NCI-H82 treated with DMSO at 0.1 percent for 48 hours (cell line): ENCODE measurements at regions not wholly inside any gene's neighbourhood (a gene's known extent, or its start where the extent isn't known, plus 50 kb on each side); places are given as distances from the start of the nearest gene placed in this dataset.
"Not testable (repeated sequence)": the region's sequence is repeated elsewhere in the genome, so short reads cannot be mapped to it uniquely, and the experiment has no call there.

Source experiments
- DNase-seq: peaks from one replicate; lab custom pipeline; 2025; ENCODE audit not compliant: unreplicated experiment; lab: John Stamatoyannopoulos, UW

DNA sequence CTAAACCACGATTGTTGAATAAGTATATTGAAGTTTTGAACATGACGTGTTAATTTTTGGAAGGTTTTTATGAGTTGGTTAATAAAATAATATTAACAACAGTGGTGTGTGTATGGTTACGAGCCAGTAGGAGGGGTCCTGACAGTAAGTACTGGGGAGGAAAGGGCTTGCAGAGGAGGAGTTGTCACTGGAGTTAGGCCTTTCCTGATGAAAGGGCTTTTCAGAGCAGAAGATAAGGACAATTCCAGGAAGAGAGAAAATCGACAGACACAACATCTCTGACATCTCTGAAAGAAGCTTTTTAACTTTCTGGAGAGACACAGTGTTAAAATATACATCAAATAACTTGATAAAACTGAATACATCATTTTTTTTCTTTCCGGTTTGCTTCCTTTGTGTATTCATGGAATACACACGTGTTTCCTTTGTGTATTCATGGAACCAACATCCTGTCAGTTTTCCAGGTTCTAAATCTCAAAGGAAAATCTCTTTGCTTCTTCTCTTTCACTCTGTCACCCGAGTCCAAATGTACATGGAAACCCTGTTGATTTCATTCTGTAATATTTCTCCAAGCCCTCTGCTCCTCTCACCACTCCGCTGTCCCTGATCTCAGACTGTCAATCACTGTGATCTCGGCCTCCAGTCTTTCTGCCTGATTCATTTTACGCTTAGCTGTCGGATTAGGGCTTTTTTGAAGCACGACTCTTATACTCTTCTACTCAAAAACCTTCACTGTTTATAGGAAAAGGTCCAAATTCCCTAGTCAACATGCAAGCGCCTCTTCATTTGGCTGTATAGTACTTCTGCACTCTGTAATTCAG is 374.4 kb downstream of the DLEU7 start:
- DNase-seq = no peak

- not testable (repeated sequence) for DNase-seq
Observed at GRCh38 chr13:50473050-50473449, 370.4 kb downstream of the DLEU7 start.

GRCh38 chr13:50474088-50474662 is 369.3 kb downstream of the DLEU7 start:
- no peak for DNase-seq

- no peak for DNase-seq
Observed at GRCh38 chr13:50476577-50477285, 366.8 kb downstream of the DLEU7 start.

DNA sequence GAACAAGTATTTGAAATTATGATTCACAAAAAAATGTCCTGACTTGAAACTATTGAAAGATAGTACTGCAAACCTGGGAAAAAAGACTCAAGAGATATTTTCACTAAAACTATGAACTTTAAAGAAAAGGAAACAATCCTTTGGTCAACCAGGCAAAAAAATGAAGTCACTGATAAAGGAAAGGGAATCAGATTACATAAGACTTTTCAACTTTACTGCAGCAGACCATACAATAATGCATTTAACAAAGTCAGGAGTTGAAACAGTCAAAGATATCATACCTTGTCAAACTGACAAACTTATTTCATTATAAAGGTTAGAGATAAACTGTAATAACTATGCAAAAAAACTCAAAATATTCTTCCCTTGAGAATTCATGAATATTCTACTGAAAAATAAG is 361.6 kb downstream of the DLEU7 start:
- no peak for DNase-seq

DNA sequence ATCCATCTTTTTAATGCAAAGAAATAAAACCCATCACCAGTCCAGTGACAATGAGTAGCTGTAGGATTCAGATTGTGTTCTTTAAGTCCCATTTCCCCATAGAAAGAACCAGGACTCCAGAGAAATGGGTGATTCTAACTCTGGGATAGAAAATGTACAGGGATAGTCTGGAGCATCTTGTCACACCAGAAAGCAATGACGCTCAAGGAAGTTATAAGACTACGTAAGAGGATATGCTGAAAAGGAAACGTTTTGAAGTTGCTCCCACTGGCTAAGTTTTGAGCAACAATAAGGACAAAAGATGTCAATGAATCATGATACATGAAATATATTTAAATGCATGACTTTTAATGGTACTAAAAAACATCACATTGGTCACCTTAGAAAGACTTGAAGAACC is 360.1 kb downstream of the DLEU7 start:
- DNase-seq = no peak

DNA sequence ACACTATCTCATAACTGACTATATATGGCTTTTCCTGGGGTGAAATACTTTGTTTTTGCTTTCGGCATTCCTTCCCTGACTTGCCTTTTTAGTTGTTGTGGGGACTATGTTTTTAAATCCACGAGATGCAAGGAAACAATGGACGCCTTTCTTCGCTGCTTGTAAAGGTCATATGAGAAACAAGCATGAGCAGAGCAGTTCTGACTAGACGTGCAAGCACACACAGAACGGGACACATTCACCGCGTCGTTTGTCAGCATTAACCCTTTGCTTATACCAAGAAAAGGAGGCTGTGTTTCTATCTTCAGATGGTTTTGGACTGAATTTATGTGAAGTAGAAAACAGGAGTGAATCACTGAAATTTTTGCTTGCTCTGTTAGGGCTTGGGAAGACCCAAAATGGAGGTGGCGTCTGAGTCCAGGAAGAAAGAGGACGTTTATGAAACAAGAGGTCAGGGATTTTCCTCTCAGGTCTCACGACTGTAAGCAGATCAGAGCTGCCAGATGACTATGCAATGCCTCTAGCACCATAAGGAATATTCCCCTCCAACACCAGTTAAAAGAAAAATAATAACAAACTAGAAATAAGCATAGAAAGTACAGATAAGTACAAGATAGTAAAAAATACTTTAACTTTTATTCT is 358.9 kb downstream of the DLEU7 start:
- DNase-seq = no peak

DNA sequence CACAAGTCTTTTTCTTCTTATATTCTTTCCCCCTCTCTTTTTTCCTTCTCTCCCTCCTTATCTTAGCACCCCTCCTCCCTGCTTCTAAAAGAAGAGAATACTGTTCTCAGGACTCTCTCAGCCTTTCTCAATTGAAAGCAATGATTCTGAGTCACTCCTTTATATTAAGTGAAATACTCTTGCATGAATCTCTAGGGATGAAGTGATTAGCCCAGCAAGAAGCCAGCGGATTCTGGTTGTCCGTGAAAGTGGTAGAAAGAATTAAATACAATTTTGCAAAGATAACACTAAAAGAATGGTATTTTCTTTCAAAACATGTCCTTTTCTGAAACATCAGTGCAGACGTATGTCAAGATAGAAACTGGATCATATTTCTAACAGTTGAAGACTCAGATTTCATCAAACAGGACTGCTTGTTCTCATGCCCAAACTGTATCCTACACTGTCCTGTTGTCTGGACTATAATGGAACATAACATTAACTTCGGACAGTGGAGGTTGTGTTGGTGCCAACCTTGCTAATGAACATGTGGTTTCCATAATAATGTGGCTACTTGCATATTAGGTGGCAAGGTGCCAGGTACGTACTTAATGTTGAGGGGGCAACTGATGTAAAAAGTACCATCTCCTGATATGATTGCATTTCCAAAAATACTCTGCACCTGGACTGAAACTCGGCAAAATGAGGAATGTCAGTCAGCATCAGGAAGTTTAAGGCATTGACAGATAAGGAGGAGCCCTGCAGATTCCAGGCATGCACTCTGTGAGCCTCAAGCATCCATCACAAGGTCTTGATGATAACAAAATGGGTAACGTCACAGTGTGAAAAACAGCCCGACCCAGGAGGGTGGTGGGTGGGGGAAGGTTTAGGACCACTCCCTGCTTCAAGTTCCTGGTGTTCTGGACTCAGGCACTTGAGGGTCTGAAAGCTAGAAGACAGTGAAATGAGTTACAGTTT is 357.2 kb downstream of the DLEU7 start:
- DNase-seq = no peak

GRCh38 chr13:50493683-50494082 is 349.8 kb downstream of the DLEU7 start:
- DNase-seq = no peak

DNA sequence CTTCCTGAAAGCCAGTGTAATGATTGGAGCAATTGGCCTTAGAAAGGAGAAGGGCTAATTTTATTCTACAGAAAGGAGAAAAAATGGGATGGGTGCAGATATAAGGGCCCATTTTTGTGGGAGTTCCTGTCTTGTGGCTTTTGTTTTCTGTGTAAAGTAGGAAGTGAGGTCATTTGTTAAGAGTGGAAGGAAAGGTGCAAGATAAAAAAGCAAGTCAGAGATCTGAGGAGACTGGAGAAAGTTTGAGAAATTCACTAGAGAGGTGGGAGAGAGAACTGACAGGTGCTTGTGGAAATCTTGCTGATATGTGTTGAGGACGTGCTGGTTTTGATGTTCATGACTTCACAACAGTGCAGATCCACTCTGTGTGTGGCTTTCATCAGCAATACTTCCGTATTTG is 349.4 kb downstream of the DLEU7 start:
- no peak for DNase-seq

- DNase-seq = not testable (repeated sequence)
Observed at GRCh38 chr13:50503212-50503611, 340.3 kb downstream of the DLEU7 start.

DNA sequence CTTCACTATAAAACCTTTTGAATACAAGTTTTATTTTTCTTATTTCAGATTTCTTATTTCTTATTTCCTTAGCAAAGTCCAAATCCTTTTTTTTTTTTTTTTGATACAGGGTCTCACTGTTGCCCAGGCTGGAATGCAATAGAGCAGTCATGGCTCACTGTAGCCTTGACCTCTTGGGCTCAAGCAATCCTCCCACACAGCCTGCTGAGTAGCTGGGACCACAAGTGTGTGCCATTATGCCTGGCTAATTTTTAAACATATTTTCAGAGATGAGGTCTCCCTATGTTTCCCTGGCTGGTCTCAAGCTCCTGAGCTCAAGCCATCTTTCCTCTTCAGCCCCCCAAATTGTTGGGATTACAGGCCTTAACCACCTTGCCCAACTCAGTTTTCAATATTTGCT is 334.3 kb downstream of the DLEU7 start:
- DNase-seq = no peak

DNA sequence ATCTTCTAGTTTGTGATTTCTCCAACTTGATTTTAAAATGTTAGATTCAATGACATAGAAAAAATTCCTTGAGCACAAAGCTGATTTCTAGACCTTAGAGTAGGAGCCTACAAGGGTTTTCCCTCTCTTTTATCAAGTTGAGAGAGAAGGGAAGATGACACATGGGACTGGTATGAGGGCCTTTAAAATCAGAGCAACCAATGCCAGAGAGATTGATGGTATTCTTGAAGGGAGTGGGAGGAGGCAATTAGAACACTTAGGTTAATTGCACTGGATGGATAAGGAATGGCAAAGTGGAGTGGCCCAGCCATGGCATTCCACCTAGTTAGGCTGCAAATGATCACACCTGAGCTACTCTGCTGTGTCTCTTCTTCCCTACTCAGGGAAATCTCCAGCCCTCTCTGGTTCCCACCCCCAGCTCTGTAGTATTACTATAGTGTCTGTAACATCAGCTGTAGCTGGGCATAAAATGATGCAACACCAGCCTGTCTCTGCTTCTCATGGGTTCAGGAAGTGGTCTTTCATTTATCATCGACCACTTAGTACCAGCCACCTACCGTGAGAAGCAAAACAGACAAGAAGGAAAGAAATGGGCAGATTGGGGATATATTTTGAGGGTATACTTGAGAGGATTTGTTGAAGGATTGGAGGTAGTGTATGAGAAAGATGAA is 333.6 kb downstream of the DLEU7 start:
- no peak for DNase-seq

- DNase-seq = not testable (repeated sequence)
Observed at GRCh38 chr13:50510885-50511545, 332.5 kb downstream of the DLEU7 start.

GRCh38 chr13:50511877-50512341 is 331.6 kb downstream of the DLEU7 start:
- no peak for DNase-seq

- DNase-seq = no peak
Observed at GRCh38 chr13:50512474-50513299, 330.8 kb downstream of the DLEU7 start.

DNA sequence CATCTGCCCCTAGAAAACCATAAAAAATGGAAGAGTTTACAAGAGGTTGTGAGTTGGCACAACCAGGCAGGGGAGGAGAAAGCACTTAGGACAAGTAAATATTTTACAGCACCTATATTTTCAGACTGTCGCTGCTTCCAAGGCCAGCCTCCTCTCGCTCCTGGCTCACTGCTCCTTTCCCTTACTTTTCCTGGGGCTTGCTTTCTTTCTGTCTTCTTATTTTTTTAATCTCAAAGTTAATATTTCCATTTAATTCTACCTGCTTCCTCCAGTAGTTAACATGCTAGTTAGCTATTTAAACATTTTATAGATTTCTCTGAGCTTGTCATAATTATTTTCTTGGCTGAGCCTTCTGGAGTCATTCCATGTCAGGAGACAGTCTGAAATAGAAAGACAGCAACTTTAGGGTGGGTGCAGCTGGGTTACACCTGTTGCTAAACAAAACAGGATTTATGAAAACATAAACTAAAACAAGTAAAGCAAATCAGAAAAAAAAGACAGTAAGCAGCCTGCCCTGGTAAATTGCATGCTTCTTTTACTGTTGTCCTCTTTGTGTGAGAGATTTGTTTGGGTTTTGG is 330.1 kb downstream of the DLEU7 start:
- no peak for DNase-seq

- no peak for DNase-seq
Observed at GRCh38 chr13:50514249-50514648, 329.2 kb downstream of the DLEU7 start.
